Erythroblast (primary cell): ENCODE measurements at regions not wholly inside any gene's neighbourhood (a gene's known extent, or its start where the extent isn't known, plus 50 kb on each side); places are given as distances from the start of the nearest gene placed in this dataset.

Experiments
- DNase-seq, 2 experiments: peaks; one replicate each; lab custom pipeline; 2025; lab: John Stamatoyannopoulos, UW
- GATA1 ChIP-seq: IDR thresholded peaks from 2 replicates; pipeline ENCODE4 v1.6.1; 2011; ENCODE audit warnings: low read depth, mild to moderate bottlenecking, control low read depth, low read length, moderate library complexity
- POLR2A ChIP-seq: IDR thresholded peaks from 2 replicates; pipeline ENCODE4 v1.6.1; 2011; ENCODE audit warnings: mild to moderate bottlenecking, low read length

DNA sequence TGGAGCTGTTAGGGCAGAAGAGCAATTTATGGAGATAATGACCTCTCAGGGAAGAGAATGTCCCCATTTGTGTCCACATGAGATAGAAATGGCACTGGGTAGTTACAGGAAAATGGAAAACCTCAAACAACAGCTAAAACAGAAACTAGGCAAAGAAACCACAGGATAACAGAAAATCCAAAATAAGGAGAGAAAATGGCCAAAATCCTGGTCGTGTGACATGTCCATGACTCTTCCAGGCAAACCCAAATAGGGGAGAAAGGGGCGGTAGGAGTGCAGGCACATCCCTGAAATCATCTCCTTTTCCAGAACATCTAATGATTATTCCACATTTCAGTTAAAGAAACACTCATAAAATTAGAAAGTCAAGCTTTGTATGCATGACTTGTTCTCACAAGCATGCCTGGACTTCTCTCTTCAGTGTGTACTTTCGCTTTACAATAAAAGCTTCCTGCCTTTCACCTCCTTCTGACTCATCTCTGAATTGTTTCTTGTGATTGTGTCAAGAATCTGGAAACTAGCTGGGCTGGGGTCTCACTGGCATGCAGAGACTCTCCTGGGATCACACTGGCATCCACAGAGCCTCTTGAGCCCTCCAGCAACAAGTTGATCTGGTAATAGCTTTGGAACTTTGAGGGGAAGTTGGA, 171.4 kb upstream of the ZP4 start:
- TF ChIP-seq POLR2A (no peak), GATA1 (no peak)
- no peak for DNase-seq

DNA sequence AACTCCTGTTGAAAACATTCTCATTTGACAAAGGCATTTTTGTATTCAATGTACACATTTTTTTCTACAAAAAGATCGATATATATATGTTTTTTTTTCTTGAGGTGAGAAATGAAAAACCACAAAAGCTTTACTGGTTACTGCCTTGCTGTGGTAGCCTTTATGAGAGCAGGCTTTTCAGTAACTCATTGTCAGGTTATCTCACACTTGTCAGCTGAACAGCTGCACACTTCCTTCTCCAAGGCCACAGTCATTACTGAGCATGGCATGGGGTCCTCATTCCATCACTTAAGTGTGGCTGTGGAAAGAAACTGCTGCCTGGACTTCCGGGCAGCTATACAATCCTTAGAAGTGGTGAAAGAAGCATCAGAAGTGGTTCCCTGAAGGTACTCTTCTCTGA, 169.3 kb upstream of the ZP4 start:
- no peak for DNase-seq
- TF ChIP-seq GATA1 (no peak), POLR2A (no peak)

DNA sequence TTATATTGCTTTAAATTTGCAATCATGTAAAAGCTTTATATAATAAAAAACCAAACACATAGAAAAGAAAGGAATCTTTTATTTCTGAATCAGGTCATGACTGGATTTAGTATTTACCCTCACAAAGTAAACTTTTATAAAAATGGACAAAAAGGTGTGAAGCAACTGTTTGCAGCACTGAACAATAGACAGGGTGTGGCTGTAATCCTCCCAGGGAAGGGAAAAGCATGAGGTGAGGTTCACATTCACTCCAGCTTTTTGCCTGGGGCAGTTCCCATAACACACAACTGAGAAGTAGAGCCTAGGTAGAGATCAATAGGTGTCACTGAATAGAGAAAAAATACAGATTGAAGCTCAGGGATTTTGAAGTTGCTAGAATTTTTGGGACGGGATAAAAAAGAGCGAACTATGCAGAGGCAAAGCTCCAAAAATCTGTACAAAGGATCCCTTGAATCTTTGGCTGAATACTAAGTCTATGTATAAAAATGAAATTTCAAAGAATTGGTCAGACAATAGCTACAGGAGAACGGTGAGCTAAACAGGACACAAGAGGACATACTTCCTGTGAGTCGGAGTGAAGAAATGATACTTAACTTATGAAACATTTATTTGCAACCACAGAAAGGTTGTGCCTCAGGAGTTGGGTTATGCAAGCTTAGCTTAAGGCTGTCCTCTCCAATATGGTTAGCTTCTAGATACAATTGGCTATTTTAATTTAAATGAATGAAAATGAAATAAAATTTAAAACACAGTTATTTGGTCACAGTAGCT, 162.0 kb upstream of the ZP4 start:
- no peak for DNase-seq
- TF ChIP-seq GATA1 (no peak), POLR2A (no peak)

DNA sequence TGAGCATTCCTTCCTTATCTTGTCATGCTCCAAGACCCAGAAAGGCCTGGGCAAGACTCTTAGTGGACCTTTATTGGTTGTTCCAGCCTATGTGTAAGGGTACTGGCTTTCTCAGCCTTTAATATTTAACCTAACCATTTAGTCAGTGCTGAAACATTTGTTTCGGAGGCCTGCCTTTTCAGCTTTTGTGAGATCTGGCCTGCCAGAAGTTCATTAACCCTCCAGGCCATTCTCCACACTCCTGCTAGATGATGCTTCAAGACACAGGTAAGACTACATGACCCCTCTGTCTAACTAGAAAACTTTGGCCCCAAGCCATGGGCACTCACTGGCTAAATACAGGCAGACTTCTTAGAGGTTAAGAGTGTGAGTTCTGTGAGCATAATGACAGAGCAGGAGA, 138.4 kb upstream of the ZP4 start:
- no peak for TF ChIP-seq POLR2A
- TF ChIP-seq GATA1 = no peak
- no peak for DNase-seq

DNA sequence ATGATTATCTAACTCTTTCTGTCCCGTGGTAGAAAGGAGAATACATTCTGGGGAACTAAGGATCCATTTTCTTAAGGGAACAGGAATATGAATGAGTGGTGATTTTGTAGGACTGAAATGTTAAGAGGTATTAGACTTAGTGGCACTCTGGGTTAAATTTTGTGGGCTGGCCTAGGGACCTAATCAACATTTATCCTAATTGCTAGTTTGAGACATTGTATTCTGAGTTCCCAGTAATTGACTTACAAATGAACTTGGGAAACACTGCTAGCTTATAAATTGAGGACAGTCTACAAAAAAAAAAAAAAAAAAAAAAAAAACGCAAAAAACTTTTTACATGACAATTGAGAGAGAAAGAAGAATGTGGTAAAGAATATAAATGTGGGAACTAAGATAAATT, 136.6 kb upstream of the ZP4 start:
- TF ChIP-seq POLR2A (no peak), GATA1 (no peak)
- DNase-seq = no peak

DNA sequence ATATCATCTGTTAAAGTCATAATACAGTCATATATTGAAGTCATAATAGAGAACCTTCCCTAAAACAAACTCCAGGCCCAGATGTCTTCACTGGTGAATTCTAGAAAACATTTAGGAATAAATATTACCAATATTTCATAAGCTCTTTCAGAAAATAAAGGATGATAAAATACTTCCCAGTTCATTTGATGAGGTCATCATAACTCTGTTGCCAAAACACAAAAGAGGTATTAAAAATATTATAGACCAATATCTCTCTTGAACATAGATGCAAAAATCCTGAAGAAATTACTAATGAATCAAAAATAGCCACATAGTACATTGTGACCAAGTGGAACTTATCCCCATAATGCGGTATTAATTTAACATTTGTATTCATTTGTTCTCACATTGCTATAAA, 132.4 kb upstream of the ZP4 start:
- no peak for TF ChIP-seq GATA1
- no peak for DNase-seq

DNA sequence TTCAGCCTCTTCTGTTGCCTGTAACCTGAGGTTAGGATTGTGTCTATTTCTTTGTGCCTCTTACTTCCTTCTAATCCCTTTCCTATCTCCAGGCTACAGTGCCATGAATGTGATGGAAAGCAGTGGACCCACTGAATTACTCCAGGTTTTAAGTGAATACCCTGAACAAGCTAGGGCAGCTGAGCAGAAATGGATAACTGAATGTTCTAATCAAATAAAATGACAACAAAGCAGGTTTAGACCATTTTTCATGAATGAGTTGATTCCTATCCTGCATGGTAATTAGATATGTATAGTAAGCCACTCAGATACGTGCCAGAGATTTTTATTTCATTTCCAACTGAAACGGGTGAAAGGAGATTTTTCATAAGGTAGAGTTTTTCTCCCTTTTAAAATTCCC, 127.5 kb upstream of the ZP4 start:
- DNase-seq = no peak
- TF ChIP-seq GATA1 (no peak), POLR2A (no peak)

DNA sequence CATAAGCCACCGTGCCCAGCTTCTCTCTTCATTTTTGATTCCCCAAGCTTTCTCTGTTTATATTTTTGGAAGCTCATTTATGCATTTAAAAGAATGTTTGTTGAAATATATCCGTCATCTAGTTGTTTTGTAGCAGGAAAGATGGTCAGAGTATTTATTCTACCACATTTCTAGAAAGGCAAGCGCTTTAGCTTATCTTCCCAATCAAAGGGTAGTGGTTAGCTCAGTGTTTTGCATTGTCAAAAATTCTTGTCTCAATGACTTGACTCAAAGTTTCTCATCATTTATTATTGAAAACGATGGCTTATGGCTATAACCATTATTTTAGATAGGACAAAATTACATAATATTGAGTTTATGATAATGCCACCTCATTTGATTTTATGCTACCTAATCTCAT, 116.1 kb upstream of the ZP4 start:
- DNase-seq = no peak
- no peak for TF ChIP-seq POLR2A
- no peak for TF ChIP-seq GATA1

DNA sequence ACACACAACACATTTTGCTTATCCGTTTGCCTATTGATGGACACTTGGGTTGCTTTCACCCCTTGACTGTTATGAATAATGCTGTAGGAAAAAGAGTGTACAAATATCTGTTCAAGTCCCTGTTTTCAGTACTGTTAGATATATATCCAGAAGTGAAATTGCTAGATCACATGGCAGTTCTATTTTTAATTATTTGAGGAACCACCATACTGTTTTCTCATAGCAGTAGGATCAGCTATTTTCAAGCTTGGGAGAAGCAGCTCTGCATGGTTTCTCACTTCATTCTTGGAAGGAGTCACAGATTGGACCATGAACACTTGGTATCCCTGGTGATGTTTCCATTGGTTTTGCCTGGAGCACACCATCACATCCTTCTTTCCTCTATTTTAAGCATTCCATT, 114.4 kb upstream of the ZP4 start:
- TF ChIP-seq GATA1 (no peak), POLR2A (no peak)
- no peak for DNase-seq

DNA sequence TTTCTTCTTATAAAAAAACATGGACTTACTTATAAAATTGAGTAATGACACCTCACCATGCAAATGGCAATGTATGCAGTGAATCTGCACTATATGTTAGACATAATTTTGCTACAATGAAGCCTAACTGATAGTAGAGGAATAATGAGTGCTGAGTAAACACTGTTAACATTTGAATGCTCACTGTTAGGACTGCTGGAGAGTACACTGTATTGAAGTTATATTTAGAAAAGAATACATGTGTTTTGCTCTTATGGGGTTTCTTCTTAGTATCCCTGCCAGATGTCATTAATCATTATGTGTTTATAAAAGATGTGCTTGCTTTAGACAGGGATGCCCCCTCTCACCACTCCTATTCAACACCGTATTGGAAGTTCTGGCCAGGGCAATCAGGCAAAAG, 111.1 kb upstream of the ZP4 start:
- DNase-seq = no peak
- no peak for TF ChIP-seq GATA1
- TF ChIP-seq POLR2A = no peak

DNA sequence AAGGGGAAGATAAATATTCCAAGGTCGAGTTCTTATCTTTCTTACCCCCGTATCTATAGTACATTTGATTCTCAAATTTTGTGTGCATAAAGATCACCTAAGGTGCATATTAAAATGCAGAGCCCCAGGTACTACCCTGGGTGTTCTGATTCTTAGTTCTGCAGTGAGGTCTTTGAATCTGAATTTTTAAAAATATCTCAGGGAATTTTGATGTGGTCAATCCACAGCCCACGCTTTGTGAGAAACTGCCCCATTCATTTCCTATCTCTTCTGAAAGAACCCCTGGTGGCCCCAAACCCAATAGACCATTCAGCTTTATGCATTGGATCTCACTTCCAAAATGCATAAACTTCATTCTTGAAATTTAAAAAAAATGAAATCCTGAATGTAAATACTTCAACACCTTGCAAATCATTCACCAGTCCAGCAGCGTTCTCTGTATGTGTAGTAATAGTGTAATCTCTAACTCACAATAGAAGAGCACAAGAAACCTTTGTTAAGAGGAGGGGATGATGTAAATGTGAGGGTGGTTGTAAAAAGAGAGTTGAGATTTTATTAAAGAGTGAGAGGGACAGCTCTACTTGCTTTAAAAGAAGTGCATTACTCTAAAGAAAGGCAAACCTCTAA, 108.8 kb upstream of the ZP4 start:
- TF ChIP-seq POLR2A = no peak
- TF ChIP-seq GATA1 = no peak
- no peak for DNase-seq

DNA sequence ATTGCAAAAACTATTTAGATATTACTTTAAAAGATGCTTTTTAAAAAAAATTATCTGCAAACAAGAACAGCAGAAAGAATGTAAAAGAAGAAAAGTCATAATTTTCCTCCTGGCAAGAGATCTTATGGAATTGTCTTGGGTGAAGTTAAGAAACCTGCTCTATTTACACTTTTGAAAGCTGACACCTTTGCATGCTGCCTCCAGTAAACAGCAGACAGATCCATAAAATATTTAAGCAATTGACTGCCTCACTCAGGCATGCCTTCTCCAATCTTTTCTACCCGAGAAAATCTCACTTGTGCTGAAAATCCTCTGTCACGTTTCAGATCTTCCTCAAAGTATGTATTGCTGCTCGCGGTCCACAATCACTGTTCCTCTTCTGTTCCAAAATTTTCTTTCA, 107.9 kb upstream of the ZP4 start:
- no peak for DNase-seq
- no peak for TF ChIP-seq GATA1
- TF ChIP-seq POLR2A = no peak

DNA sequence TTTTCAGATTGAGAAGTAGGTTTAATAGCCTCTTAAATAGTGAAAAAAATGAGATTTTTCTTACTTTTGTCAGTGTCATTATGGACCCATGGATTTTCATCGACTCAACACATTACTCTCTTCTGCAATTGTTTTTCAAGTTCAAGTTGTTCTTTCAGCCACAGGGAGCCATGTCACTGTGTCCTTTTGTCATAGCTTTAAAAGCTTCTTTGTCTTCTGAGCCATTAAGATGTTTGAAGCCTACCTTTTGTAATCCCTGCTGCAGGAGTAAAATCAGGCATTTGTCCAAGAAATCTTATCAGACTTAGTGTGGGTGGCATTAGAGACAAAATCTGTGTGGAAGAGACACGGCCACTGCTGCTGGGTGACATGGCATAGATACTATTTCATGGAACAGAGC, 92.8 kb upstream of the ZP4 start:
- TF ChIP-seq GATA1 = no peak
- DNase-seq = no peak

DNA sequence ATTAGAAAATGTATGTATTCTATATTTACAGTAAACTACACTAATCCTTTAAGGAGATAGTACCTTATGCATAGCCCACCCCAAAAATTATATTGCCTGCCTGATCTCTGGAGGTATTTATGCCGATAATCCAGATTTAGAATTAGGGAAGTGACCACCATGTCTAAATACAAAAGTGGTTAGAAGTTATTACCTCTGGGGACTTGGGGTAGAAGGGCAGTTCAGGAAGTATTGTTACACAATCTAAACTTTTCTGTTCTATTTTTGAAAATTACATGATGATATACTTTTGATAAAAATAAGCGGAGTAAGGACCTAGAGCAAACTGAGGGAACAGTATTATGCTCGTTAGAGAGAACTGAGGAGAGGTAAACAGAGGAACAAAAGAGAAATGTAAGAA, 90.5 kb upstream of the ZP4 start:
- no peak for DNase-seq
- TF ChIP-seq POLR2A = no peak
- TF ChIP-seq GATA1 = no peak
